Left renal cortex interstitium (tissue), 4 donors: ENCODE measurements at regions not wholly inside any gene's neighbourhood (a gene's known extent, or its start where the extent isn't known, plus 50 kb on each side); places are given as distances from the start of the nearest gene placed in this dataset.

Experiments
- DNase-seq, 4 donors: peaks; one replicate each; pipeline ENCODE4 v3.0.0-alpha.2; 2013; ENCODE audit warnings: low read depth in 4 of 4, low spot score in 2 of 4, missing footprints in 1 of 4

DNA sequence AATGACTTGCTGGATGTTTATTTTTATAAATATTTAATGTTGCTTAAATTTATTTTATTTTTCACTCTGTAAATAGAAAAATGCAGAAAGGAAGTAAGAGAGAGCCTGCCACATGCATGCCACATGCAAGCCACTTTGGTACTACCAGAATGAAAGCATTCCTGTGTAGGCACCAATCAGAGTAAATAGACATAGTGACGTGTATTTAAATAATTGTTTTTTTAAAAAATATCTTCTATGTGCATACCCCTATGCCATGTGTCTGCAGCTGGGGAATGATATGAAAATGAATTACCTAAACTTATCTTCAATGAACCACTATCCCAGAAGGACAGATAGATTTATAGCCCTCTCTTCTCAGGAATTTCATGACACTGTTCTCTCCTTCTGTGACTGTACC, 651.5 kb upstream of the RIOK2 start:
- no peak for DNase-seq

GRCh38 chr5:97835112-97835511, 652.1 kb upstream of the RIOK2 start:
- no peak for DNase-seq

DNA sequence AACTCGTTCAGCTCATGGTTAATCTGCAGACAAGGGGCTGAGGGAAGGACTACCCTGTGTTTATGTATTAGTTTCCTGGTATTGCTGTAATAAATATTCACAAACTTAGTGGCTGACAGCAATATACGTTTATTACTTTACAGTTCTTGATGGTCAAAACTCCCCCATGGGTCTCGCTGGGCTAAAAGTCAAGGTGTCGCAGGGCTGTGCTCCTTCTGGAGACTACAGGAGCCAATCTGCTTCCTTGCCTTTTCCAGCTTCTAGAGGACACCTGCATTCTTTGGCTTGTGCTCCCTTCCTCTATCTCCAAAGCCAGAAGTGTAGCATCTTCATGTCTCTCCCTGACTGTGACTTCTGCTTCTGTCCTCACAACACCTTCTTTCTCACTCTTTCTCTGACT, 653.8 kb upstream of the RIOK2 start:
- no peak for DNase-seq

DNA sequence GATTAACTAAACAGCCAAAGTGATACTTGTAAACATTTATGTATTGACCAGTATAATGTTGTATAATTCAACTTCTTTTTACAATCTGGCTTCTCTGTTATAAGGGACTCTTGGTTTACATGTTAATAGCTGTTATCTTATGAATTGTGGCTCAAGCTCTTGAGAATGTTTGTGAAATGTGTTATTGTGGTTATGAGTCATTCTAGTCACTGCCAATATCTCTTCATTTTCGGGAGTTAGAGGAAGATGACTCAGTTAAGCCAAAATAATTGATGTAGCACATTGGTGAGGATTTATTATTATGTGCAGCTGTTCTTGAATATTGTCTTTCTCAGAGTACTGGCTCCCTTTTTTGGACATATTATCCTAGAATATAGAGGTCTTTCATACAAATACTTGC, 655.2 kb upstream of the RIOK2 start:
- DNase-seq: no peak

- DNase-seq: no peak
Measured at GRCh38 chr5:97839341-97840086, 656.5 kb upstream of the RIOK2 start.

DNA sequence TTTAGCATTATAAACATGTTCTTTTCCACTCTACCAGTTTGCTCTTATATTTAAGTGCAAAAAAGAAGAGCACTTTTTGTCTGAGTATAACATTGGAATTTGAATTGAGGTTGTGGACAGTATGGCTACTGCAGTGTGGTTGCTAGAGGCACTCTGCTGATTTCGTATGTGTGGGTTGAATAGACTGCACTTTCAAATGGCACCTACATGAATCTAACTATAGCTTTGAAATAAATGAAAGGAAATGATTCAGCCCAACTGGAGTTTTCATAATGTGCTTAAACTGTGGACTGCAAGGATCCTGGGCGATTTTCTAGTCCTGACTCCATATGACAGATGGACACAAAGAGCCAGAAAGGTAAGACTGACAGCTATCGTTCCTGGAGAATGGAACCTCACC, 657.6 kb upstream of the RIOK2 start:
- no peak for DNase-seq

DNA sequence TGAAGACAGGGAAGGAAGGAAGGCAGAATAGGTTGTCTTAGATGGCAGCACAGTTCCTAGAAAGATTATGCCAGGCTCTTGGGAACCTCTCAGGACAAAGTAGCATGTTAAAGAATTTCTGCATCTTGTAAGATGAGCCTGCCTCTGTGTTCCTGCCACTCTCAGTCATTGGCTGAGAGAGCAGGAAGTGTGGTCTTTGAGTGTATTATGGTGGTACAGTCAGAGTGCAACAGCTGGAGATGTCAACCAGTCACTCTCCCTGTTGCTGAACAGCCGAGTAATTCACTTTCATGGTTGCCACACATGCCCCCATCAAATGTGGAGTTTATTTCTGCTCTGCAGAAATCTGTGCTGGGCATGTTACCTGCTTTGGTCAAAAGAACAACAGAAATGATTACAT, 659.6 kb upstream of the RIOK2 start:
- DNase-seq: no peak

DNA sequence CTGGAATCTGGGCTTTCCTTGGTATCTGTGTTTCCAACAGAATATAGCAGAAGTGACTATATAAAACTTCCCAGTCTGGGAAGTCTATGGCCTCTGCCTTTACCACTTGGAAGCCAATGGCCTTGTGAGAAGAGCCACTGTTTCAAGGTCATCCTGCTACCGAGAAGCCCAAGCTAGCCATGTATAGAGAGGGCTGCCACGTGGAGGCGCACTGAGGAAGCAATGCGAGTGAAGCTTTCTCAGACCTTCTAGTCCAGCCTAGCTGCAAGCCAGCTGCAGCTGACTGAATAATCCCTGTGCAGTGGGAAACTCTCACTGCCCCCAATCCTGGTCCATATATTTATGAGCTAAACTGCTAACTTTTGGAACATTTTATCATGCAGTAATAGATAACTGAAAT, 661.8 kb upstream of the RIOK2 start:
- DNase-seq: no peak

DNA sequence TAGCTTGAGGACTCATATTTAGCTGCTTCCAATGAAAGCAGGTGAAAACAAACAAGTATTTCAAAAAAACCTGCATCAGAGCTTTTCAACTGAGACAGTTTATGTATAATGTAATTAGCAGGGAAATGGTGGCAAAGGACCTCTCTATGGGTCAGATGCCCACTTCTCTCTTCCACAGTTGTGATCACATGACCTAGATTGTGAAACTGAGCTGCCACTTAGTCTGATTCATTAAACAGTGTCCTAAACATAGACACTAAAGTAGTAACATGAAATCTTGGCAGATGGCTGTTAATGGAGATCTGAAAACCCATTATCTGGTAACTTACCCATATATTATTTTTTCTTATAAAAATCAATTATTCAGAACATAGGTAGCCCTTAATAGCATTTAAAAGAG, 663.6 kb upstream of the RIOK2 start:
- DNase-seq: no peak

DNA sequence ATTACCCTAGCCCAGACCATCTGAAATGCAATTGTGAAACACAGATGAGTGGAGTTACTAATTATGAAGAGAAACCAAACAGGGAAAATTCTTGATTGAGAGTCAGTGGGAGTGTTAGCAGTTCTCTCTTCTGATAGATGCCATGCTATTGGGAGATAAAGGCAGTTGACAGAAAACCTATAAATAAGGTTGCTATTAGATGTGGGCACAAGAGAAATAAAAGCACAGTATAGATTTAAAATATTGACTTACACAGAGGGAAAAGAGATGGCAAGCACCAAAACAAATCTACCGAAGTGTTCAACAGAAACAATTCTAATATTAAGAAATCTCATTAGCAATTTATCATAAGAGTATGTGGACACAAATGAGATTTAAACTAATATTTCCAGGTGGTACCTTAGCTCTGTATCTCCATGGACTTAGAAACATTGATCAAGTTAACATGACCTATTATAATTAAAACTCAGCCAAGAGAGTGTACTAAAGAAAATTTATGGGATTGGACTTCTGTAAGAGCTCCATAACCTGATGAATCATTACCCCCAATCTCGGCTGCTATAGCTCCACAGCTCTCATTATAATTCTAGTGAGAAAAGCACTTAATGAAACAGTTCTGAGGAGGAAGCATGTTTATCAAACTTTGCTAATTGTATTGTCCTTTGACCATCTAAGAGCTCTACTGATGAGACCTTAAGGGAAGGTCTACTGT, 665.0 kb upstream of the RIOK2 start:
- no peak for DNase-seq

- no peak for DNase-seq
Measured at GRCh38 chr5:97851036-97851435, 668.0 kb upstream of the RIOK2 start.

DNA sequence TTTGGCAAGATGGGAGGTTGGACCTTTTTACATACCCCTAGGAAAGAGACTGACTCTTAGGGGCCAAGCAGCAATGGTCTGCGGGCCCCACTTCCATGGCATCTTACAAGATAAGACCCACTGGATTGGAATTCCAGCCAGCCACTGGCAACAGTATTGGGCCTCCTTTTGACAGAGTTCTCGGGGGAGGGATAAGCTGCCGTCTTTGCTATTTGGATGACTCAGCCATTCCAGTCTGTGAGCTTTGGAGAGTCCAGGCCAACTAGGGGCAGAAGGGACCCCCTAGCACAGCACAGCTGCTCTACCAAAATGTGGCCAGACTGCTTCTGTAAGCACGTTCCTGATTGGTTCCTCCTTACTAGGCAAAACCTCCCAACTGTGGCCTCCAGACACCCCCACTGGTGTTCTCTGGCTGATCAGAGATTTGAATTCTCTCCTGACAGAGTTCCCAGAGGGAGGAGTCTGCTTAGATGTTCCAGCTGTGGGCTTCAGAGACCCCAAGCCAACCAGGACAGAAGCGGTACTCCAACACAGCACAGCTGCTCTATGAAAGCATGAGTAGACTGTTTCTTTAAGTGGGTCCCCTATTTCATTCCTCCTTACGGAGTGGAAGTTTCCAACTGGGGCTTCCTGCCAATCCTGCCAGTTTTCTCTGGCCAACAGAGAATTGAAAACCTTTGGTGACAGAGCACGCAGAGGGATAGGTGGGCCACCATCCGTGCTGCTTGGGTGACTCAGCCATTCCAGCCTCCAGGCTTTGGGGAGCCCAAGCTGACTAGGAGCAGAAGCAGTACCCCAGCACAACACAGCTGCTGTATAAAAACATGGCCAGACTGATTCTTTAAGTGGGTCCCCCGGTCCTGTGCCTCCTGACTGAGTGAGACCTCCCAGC, 672.1 kb upstream of the RIOK2 start:
- no peak for DNase-seq

GRCh38 chr5:97874491-97874890, 691.4 kb upstream of the RIOK2 start:
- no peak for DNase-seq

DNA sequence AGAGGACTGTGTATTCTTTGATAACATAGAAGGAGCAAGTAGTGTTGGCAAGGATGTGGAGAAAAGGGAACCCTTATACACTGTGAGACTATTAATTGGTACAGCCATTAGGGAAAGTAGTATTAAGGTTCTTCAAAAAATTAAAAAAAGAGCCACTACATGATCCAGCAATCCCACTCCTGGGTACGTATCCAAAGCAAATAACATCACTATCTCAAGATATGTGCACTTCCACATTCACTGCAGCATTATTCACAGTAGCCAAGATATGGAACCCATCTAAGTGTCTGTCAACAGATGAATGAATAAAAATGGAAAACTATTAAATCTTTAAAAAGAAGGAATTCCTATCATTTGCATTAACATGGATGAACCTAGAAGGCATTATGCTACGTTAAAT, 693.2 kb upstream of the RIOK2 start:
- DNase-seq: no peak

GRCh38 chr5:97877588-97877987, 694.5 kb upstream of the RIOK2 start:
- DNase-seq: no peak

DNA sequence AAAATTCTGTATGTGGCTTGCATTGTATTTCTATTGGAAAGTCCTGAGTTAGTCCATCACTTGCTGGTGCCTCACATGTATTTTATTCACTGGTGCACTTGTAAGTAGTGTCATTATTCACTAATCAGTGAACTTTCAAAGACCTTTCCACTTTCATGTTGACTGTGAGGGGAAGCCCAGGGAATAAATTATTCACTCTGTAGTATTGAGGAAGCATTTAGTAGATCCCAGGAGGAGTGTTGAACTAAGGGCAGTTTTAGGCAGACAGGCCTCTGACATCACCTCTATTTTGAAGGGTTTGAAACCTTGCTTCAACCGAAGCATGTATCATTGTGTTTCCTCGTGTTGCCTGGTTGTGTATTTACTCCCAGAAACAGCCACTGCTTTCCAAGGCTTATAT, 705.4 kb upstream of the RIOK2 start:
- no peak for DNase-seq

DNA sequence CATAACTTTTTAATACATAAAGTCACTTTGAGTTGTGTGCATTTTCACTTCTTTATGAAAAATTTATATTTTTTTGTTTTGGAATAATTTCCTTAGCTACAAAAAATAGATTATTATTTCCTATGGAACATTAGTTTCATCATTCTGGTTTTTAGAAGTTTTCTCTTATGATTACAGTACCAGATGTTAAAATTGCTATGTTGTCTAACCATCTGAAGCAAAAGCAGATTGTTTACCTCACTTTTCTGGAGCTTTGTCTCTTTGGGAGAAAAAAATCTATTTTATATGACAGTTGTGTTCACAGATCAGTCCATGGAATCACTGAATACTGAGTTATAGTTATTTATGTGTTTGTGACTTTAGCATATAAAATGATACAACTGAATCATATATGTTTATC, 708.9 kb upstream of the RIOK2 start:
- DNase-seq: no peak

- DNase-seq: no peak
Measured at GRCh38 chr5:97903742-97904141, 720.7 kb upstream of the RIOK2 start.

DNA sequence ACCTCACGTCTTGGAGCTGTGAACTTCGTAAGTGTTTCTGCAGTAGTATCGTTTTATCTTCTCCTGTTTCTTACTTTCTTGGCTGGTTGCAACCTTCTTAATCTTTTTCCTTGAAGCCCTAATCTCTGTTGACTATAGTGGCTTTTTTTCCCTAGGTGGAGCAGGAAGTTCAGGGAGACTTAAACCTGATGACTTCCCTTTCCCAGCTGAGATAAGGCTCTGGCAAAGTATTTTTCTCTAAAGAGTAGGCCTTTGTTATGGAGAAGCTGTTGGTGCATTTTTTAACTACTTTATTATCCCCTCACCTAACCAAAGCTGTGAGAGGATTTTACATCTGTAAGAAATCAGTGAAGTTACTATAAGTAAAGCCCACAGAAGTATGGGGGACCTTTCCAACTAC, 723.1 kb upstream of the RIOK2 start:
- DNase-seq: no peak

DNA sequence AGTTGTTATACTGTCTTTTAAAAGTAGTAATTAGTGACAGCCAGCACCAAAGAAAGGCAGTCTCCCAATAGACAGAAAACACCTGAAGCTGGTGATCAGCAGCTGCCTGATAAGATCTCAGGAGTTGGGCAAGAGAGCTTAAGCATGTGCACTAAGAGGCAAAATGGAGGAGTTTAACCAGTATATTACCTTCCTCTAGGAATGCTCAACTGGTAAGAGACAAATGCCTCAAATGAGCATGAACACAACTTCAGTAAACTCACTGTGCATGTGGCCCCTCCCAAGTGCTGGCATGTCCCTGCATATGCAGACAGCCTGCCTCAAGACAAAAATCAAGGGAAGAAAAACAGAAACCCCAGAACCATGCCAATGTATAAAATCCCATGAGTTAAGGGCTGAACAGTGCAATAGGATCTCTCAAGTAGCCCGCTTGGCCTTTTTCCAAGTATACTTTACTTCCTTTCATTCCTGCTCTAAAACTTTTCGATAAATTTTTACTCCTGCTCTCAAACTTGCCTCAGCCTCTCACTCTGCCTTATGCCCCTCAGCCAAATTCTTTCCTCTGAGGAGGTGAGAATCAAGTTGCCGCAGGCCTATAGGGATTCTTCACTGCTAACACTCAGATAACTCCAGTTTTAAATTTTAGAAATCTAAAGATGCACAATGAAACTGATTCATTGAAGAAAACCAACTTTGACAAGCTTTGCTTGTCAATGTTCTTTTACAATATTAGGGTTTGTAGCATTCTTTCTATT, 724.8 kb upstream of the RIOK2 start:
- no peak for DNase-seq

GRCh38 chr5:97909541-97909940, 726.5 kb upstream of the RIOK2 start:
- DNase-seq: no peak
